ENCODE measurements at regions not wholly inside any gene's neighbourhood (a gene's known extent, or its start where the extent isn't known, plus 50 kb on each side); places are given as distances from the start of the nearest gene placed in this dataset.

GRCh38 chr3:59240666-59241255 is 190.9 kb upstream of the CFAP20DC start:
- H3K4me3 ChIP-seq = no peak overlapping the region
- SMC1A ChIA-PET (ENCODE audit: uncharacterized antibody, unreplicated experiment) = interaction anchor here (0.6 to 0.7 kb wide), 3 partner anchors 27 to 335 kb away, joined by 3 to 5 read pairs (median 3); no protein-coding TSS in a partner anchor
- H3K4me1 ChIP-seq (ENCODE audit: control insufficient read depth, insufficient read depth, low read length) = no peaks in the 10 kb centered on the region; the same call in 1 of the 2 replicates
- H3K27me3 ChIP-seq (replicated peaks in 1 of 2; ENCODE audit: control insufficient read depth in 2 of 2, insufficient read depth in 2 of 2, low read length in 1 of 2) = no peaks in the 10 kb centered on the region
- no peaks in the 10 kb centered on the region for H3K36me3 ChIP-seq (ENCODE audit: control insufficient read depth in 2 of 2, insufficient read depth in 2 of 2, low read length in 1 of 2)
- CTCF ChIA-PET = no interaction called here
- intact Hi-C loops (cut with micrococcal nuclease; ENCODE audit: unreplicated experiment) = no loop called here
- H3K27ac ChIP-seq (ENCODE audit: control insufficient read depth, insufficient read depth) = no peak overlapping the region
- no peak overlapping the region for H2AFZ ChIP-seq (ENCODE audit: control insufficient read depth, low read depth, low read length)
- RAD21 ChIA-PET (ENCODE audit: unreplicated experiment) = no interaction called here
- H3K9ac ChIP-seq (ENCODE audit: control insufficient read depth, insufficient read depth, low read length) = no peak overlapping the region
- no TSS peak for BruUV-seq (replicated peaks)
- FAIRE-seq (no peak), DNase-seq (ENCODE audit: low read depth, low spot score) (no peak), ATAC-seq (no peak)
- in situ Hi-C loops (cut with MboI) = no loop called here
- H3K79me2 ChIP-seq (ENCODE audit: control insufficient read depth, insufficient read depth, low read length) = no peaks in the 10 kb centered on the region
- POLR2A ChIA-PET = interaction anchor here (0.6 kb wide), 1 partner anchor 26 kb away, joined by 3 read pairs; no protein-coding TSS in a partner anchor
- no peaks in the 10 kb centered on the region; the same call in 1 of the 3 replicates for H3K9me3 ChIP-seq (replicated peaks; ENCODE audit: control insufficient read depth, insufficient read depth, low read length)
- TF ChIP-seq EGR1 (IDR thresholded peaks at IDR 0.05; ENCODE audit: borderline replicate concordance in 1 of 2, low read depth in 2 of 2, low read length in 2 of 2) (no peak), HCFC1 (IDR thresholded peaks at IDR 0.05; ENCODE audit: low read length) (no peak), ZBTB11 (CRISPR knock-in tag; IDR thresholded peaks at IDR 0.05) (no peak), CEBPZ (IDR thresholded peaks at IDR 0.05; ENCODE audit: low read depth, low read length) (no peak), RBBP5 (conservative IDR thresholded peaks at IDR 0.05) (no peak), HDAC2 (IDR thresholded peaks at IDR 0.05) (no peak), DPF2 (IDR thresholded peaks at IDR 0.05) (no peak), BHLHE40 (IDR thresholded peaks at IDR 0.05; ENCODE audit: borderline replicate concordance in 1 of 2, low read depth in 2 of 2, low read length in 1 of 2) (no peak), EP300 (IDR thresholded peaks at IDR 0.05; ENCODE audit: borderline replicate concordance in 1 of 2, control insufficient read depth in 1 of 2, low read depth in 2 of 2, low read length in 2 of 2) (no peak), CBFB (IDR thresholded peaks at IDR 0.05; ENCODE audit: low read depth) (no peak), GATAD2B (conservative IDR thresholded peaks at IDR 0.05; ENCODE audit: low read depth) (no peak), CREB1 (IDR thresholded peaks at IDR 0.05; ENCODE audit: low read depth) (no peak), NR2C1 (IDR thresholded peaks at IDR 0.05) (no peak), BCL11A (IDR thresholded peaks at IDR 0.05; ENCODE audit: low read depth, low read length) (no peak), RB1 (IDR thresholded peaks at IDR 0.05; ENCODE audit: borderline replicate concordance) (no peak)
- no peaks in the 10 kb centered on the region for H4K20me1 ChIP-seq (ENCODE audit: control insufficient read depth, insufficient read depth)
- no peak overlapping the region for H3K4me2 ChIP-seq (ENCODE audit: control insufficient read depth, insufficient read depth)
- WGBS (ENCODE audit: insufficient coverage, insufficient replicate concordance, low lambda C conversion rate, missing lambda C conversion rate) = 24% methylated on average over 1 of the region's 2 CpGs
